Loucy (cell line): ENCODE measurements at regions not wholly inside any gene's neighbourhood (a gene's known extent, or its start where the extent isn't known, plus 50 kb on each side); places are given as distances from the start of the nearest gene placed in this dataset.

Experiments
- EZH2phosphoT487 ChIP-seq: fragments of 200-600 bp; IDR thresholded peaks from 2 replicates; pipeline ENCODE4 v1.6.1; 2018; ENCODE audit warnings: antibody characterized with exemption, mild to moderate bottlenecking, moderate library complexity, borderline replicate concordance
- TF ChIP-seq, protein P1 (sequence below): fragments of 200-600 bp; sonication (generic); conservative IDR thresholded peaks from 2 replicates; pipeline ENCODE4 v1.5.1; 2014; ENCODE audit warnings: mild to moderate bottlenecking, antibody characterized with exemption, low read length

DNA sequence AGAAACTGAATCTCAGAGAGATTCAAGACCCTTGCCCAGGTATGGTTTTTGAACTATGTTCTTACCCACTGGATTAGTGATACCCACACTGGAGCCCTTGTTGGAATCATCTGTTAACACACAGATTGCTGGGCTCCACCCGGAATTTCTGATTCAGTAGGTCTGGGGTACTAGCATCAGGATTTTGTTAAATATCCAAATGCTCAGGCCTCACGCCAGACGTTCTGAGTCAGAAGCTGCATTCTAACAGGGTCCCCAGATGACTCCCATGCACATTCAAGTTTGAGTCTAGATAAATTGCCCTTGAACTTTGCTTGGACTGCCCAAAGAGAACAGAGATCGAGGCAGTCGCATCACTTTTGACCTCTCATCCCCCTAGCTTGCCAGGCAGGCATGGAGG is 182.0 kb upstream of the WWC1 start:
- TF ChIP-seq, protein P1, sequence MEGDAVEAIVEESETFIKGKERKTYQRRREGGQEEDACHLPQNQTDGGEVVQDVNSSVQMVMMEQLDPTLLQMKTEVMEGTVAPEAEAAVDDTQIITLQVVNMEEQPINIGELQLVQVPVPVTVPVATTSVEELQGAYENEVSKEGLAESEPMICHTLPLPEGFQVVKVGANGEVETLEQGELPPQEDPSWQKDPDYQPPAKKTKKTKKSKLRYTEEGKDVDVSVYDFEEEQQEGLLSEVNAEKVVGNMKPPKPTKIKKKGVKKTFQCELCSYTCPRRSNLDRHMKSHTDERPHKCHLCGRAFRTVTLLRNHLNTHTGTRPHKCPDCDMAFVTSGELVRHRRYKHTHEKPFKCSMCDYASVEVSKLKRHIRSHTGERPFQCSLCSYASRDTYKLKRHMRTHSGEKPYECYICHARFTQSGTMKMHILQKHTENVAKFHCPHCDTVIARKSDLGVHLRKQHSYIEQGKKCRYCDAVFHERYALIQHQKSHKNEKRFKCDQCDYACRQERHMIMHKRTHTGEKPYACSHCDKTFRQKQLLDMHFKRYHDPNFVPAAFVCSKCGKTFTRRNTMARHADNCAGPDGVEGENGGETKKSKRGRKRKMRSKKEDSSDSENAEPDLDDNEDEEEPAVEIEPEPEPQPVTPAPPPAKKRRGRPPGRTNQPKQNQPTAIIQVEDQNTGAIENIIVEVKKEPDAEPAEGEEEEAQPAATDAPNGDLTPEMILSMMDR = no peak
- TF ChIP-seq EZH2phosphoT487 = no peak
